Endodermal cell (in vitro differentiated cells): ENCODE measurements at regions not wholly inside any gene's neighbourhood (a gene's known extent, or its start where the extent isn't known, plus 50 kb on each side); places are given as distances from the start of the nearest gene placed in this dataset.

ENCODE experiments used
- DNase-seq: peaks from one replicate; pipeline ENCODE4 v3.0.0-alpha.2; 2017
- H3K27ac ChIP-seq: 2 replicates; pipeline ENCODE4 v1.5.1; 2013; ENCODE audit warnings: mild to moderate bottlenecking, low read depth, low read length, moderate library complexity
- H3K27me3 ChIP-seq: 2 replicates; pipeline ENCODE4 v1.6.1; 2013; ENCODE audit warnings: mild to moderate bottlenecking, low read length, moderate library complexity; ENCODE audit not compliant: insufficient read depth, control insufficient read depth, poor library complexity, severe bottlenecking
- H3K36me3 ChIP-seq: 2 replicates; pipeline ENCODE4 v1.7.0; 2013; ENCODE audit warnings: mild to moderate bottlenecking, low read length, moderate library complexity; ENCODE audit not compliant: control insufficient read depth, insufficient read depth
- H3K4me1 ChIP-seq: one replicate; pipeline ENCODE4 v1.7.0; 2013; ENCODE audit warnings: low read length; ENCODE audit not compliant: control insufficient read depth, insufficient read depth
- H3K4me3 ChIP-seq: 2 replicates; pipeline ENCODE4 v1.5.1; 2013; ENCODE audit warnings: mild to moderate bottlenecking, low read length, moderate library complexity
- H3K9ac ChIP-seq: 2 replicates; pipeline ENCODE4 v1.6.1; 2013; ENCODE audit warnings: mild to moderate bottlenecking, low read length, moderate library complexity; ENCODE audit not compliant: poor library complexity, severe bottlenecking; ENCODE audit errors: extremely low read depth
- H3K9me3 ChIP-seq: 2 replicates; pipeline ENCODE4 v1.6.1; 2013; ENCODE audit warnings: mild to moderate bottlenecking, low read length, moderate library complexity; ENCODE audit not compliant: control insufficient read depth
- H3K27ac Mint-ChIP-seq: 2 replicates; pipeline ENCODE4 v1.8.0; 2020; ENCODE audit warnings: mixed read lengths
- H3K27me3 Mint-ChIP-seq: 2 replicates; pipeline ENCODE4 v1.8.0; 2021; ENCODE audit warnings: mild to moderate bottlenecking, mixed read lengths; ENCODE audit not compliant: insufficient read depth
- H3K36me3 Mint-ChIP-seq: 2 replicates; pipeline ENCODE4 v1.8.0; 2020; ENCODE audit warnings: low read depth, mixed read lengths
- H3K4me1 Mint-ChIP-seq: 2 replicates; pipeline ENCODE4 v1.8.0; 2020; ENCODE audit warnings: mixed read lengths
- H3K4me3 Mint-ChIP-seq: 2 replicates; pipeline ENCODE4 v1.8.0; 2020; ENCODE audit warnings: mild to moderate bottlenecking, moderate library complexity, mixed read lengths
- H3K9me3 Mint-ChIP-seq: 2 replicates; pipeline ENCODE4 v1.8.0; 2020; ENCODE audit warnings: mild to moderate bottlenecking, mixed read lengths
- WGBS, 2 experiments: methylation state at CpG; one replicate each; pipeline versions ENCODE4 v1.1.5 to v1.1.7; 2013; ENCODE audit warnings: missing lambda C conversion rate in 2 of 2, mixed read lengths in 1 of 2; ENCODE audit not compliant: insufficient coverage in 1 of 2, insufficient read length in 1 of 2; 5-methylcytosine and 5-hydroxymethylcytosine counted together
- TF ChIP-seq, protein P1 (sequence below): fragments of 200-600 bp; sonication (generic); conservative IDR thresholded peaks from 2 replicates; pipeline ENCODE4 v1.5.0; 2021; ENCODE audit warnings: antibody characterized with exemption, mild to moderate bottlenecking

DNA sequence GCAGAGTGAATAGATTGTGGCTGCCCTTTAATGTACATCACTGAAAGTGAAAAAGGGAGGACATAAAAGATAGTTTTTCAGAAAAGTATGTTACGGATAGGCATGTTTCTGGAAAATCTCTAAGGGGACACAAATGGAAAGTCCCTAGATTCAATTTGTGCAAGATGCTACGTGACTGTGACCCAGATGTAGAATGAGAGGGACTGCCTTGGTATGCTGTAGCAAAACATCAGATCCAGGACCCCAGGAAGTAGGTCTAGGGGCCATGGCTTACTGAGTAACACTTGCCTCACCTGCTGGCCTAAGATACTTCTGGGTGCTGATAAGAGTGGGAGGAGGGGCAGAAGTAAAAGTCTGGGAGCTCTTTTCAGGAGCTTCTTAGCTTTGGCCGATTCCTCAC lies 191.2 kb upstream of the PHYHIPL start:
- Mint-ChIP-seq H3K36me3 (peaks cover 5% of the 10 kb centered on the region), H3K27ac (no peak overlapping the region), H3K9me3 (peaks cover 17% of the 10 kb centered on the region), H3K4me3 (no peak overlapping the region), H3K4me1 (peaks cover 57% of the 10 kb centered on the region), H3K27me3 (no peaks in the 10 kb centered on the region)
- peaks cover 9% of the 10 kb centered on the region for H3K9me3 ChIP-seq
- TF ChIP-seq, protein P1, sequence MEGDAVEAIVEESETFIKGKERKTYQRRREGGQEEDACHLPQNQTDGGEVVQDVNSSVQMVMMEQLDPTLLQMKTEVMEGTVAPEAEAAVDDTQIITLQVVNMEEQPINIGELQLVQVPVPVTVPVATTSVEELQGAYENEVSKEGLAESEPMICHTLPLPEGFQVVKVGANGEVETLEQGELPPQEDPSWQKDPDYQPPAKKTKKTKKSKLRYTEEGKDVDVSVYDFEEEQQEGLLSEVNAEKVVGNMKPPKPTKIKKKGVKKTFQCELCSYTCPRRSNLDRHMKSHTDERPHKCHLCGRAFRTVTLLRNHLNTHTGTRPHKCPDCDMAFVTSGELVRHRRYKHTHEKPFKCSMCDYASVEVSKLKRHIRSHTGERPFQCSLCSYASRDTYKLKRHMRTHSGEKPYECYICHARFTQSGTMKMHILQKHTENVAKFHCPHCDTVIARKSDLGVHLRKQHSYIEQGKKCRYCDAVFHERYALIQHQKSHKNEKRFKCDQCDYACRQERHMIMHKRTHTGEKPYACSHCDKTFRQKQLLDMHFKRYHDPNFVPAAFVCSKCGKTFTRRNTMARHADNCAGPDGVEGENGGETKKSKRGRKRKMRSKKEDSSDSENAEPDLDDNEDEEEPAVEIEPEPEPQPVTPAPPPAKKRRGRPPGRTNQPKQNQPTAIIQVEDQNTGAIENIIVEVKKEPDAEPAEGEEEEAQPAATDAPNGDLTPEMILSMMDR = no peak
- H3K27me3 ChIP-seq = no peaks in the 10 kb centered on the region
- no peak overlapping the region for H3K4me3 ChIP-seq
- no peak for DNase-seq
- H3K36me3 ChIP-seq = no peaks in the 10 kb centered on the region
- peaks cover 34% of the 10 kb centered on the region for H3K4me1 ChIP-seq
- H3K9ac ChIP-seq = no peak overlapping the region
- no peak overlapping the region for H3K27ac ChIP-seq
- WGBS, 2 experiments = 93 to 100% methylated on average over 3 of the region's 3 CpGs

GRCh38 chr10:58989486-58990039 lies 186.9 kb upstream of the PHYHIPL start:
- Histone ChIP-seq H3K27me3 (no peaks in the 10 kb centered on the region), H3K9me3 (peaks cover 24% of the 10 kb centered on the region), H3K27ac (no peak overlapping the region), H3K36me3 (no peaks in the 10 kb centered on the region), H3K9ac (no peak overlapping the region), H3K4me3 (peak overlapping the region; percentile 43), H3K4me1 (peaks cover 18% of the 10 kb centered on the region)
- Mint-ChIP-seq H3K4me1 (peaks cover 30% of the 10 kb centered on the region), H3K4me3 (no peak overlapping the region), H3K27ac (no peak overlapping the region), H3K36me3 (peaks cover 5% of the 10 kb centered on the region), H3K27me3 (no peaks in the 10 kb centered on the region), H3K9me3 (peaks cover 31% of the 10 kb centered on the region)
- TF ChIP-seq, protein P1 = no peak
- 94 to 100% methylated on average over 1 to 2 of the region's 2 CpGs for WGBS, 2 experiments
- DNase-seq = no peak

- no peak overlapping the region for H3K4me3 Mint-ChIP-seq
- Histone ChIP-seq H3K4me1 (peaks cover 12% of the 10 kb centered on the region), H3K27ac (no peak overlapping the region), H3K9me3 (peaks cover 24% of the 10 kb centered on the region), H3K4me3 (no peak overlapping the region), H3K27me3 (no peaks in the 10 kb centered on the region), H3K9ac (no peak overlapping the region), H3K36me3 (no peaks in the 10 kb centered on the region)
- no peak overlapping the region for H3K27ac Mint-ChIP-seq
- H3K9me3 Mint-ChIP-seq = peaks cover 31% of the 10 kb centered on the region
- peaks cover 5% of the 10 kb centered on the region for H3K36me3 Mint-ChIP-seq
- H3K4me1 Mint-ChIP-seq = peaks cover 29% of the 10 kb centered on the region
- WGBS, 2 experiments = 83 to 88% methylated on average over 1 to 2 of the region's 2 CpGs
- H3K27me3 Mint-ChIP-seq = no peaks in the 10 kb centered on the region
- DNase-seq = no peak
- TF ChIP-seq, protein P1 = no peak
These were observed 185.8 kb upstream of the PHYHIPL start for GRCh38 chr10:58990693-58991092.
